ENCODE measurements at regions not wholly inside any gene's neighbourhood (a gene's known extent, or its start where the extent isn't known, plus 50 kb on each side); places are given as distances from the start of the nearest gene placed in this dataset.

DNA sequence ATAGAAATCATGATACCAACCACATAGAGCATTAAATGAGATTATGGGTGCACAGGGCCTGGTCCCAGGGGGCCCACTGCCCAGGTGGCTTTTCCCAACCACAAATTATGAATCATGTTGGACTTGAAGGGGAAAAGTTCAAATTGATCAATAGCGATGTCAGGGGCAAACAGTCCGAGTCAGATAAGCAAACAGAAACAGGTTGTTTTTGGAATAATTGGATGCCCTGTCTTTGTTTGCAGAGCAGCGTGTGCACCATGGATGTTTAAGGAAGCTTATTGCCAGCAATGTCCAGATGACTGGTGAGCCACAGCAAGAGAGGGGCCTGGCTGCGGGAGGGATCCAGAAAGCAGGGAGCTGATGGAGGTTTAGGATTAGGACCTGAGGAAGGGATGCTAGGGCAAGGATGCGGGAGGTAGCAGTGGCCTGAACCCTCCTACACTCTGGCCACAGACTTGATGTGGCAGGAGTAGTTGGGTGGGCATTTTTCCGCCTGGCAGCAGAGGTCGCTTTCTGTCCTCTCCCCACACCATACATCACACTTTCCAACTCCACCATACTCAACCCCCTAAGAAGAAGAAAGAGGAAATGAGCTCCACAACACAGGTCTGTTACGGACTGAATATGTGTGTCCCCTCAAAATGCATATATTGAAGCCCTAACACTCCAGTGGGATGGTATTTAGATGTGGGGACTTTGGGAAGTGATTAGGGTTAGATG is 266.4 kb upstream of the RPL38 start:
- Mint-ChIP-seq H3K36me3 (no peaks in the 10 kb centered on the region), H3K27ac (no peak overlapping the region), H3K27me3 (ENCODE audit: low read depth) (peaks cover 39% of the 10 kb centered on the region), H3K4me1 (peaks cover 6% of the 10 kb centered on the region), H3K4me3 (no peak overlapping the region), H3K9me3 (no peaks in the 10 kb centered on the region)
- DNase-seq (ENCODE audit: low spot score in 2 of 2, unreplicated experiment in 2 of 2) = no peak
- TF ChIP-seq, protein P1, sequence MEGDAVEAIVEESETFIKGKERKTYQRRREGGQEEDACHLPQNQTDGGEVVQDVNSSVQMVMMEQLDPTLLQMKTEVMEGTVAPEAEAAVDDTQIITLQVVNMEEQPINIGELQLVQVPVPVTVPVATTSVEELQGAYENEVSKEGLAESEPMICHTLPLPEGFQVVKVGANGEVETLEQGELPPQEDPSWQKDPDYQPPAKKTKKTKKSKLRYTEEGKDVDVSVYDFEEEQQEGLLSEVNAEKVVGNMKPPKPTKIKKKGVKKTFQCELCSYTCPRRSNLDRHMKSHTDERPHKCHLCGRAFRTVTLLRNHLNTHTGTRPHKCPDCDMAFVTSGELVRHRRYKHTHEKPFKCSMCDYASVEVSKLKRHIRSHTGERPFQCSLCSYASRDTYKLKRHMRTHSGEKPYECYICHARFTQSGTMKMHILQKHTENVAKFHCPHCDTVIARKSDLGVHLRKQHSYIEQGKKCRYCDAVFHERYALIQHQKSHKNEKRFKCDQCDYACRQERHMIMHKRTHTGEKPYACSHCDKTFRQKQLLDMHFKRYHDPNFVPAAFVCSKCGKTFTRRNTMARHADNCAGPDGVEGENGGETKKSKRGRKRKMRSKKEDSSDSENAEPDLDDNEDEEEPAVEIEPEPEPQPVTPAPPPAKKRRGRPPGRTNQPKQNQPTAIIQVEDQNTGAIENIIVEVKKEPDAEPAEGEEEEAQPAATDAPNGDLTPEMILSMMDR (IDR thresholded peaks at IDR 0.05; ENCODE audit: unreplicated experiment) = no peak

DNA sequence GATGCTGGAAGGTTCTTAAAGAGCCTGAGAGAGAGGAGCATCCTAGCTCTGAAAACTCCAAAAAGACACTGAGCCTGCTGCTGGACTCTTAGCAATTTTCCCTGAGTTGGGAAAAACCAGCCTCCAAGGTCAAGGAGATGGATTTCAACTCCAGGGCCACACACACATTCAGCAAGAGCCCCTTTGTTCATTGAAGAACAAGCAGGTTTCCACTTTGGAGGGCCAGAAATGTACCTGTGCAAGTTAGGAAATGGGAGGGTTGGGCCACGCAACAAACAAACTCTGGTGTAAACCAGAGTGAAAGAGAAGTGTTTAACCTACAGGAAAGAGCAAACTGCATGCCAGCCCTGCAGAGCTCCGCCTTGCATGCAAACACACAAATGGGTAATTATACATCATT is 264.8 kb upstream of the RPL38 start:
- H3K4me3 Mint-ChIP-seq = no peak overlapping the region
- peaks cover 39% of the 10 kb centered on the region for H3K27me3 Mint-ChIP-seq (ENCODE audit: low read depth)
- TF ChIP-seq, protein P1 (IDR thresholded peaks at IDR 0.05; ENCODE audit: unreplicated experiment) = no peak
- no peaks in the 10 kb centered on the region for H3K9me3 Mint-ChIP-seq
- H3K4me1 Mint-ChIP-seq = peaks cover 6% of the 10 kb centered on the region
- DNase-seq (ENCODE audit: low spot score in 2 of 2, unreplicated experiment in 2 of 2) = no peak
- no peaks in the 10 kb centered on the region for H3K36me3 Mint-ChIP-seq
- H3K27ac Mint-ChIP-seq = no peak overlapping the region

DNA sequence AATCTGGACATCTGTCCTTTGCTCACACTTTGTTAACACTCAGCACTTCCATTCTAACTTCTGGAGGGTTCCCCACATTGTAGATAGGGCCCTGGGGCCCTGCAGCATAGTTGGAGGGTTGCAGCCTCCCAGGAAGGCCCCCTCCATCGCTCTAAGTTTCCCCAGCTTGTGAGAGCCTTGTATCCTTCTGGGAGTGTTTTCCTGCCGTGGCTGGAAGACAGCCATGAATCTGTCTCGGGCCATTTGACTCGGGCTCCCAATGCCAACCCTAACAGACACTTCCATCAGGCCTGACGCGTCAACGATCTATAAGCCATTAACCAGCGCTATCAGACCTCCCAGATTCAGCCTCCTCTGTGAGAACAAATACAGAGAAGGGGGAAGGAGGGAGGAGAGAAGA is 263.7 kb upstream of the RPL38 start:
- Mint-ChIP-seq H3K27ac (no peak overlapping the region), H3K4me3 (no peak overlapping the region), H3K4me1 (no peaks in the 10 kb centered on the region), H3K9me3 (no peaks in the 10 kb centered on the region), H3K36me3 (no peaks in the 10 kb centered on the region), H3K27me3 (ENCODE audit: low read depth) (peaks cover 45% of the 10 kb centered on the region)
- DNase-seq (ENCODE audit: low spot score in 2 of 2, unreplicated experiment in 2 of 2) = no peak
- TF ChIP-seq, protein P1 (IDR thresholded peaks at IDR 0.05; ENCODE audit: unreplicated experiment) = no peak

- no peak overlapping the region for H3K4me3 Mint-ChIP-seq
- H3K4me1 Mint-ChIP-seq = no peaks in the 10 kb centered on the region
- no peaks in the 10 kb centered on the region for H3K36me3 Mint-ChIP-seq
- no peaks in the 10 kb centered on the region for H3K9me3 Mint-ChIP-seq
- TF ChIP-seq, protein P1 (IDR thresholded peaks at IDR 0.05; ENCODE audit: unreplicated experiment) = no peak
- no peak overlapping the region for H3K27ac Mint-ChIP-seq
- no peak for DNase-seq (ENCODE audit: low spot score in 2 of 2, unreplicated experiment in 2 of 2)
- H3K27me3 Mint-ChIP-seq (ENCODE audit: low read depth) = peaks cover 51% of the 10 kb centered on the region
Measured at GRCh38 chr17:73940511-73940910, 263.0 kb upstream of the RPL38 start.

DNA sequence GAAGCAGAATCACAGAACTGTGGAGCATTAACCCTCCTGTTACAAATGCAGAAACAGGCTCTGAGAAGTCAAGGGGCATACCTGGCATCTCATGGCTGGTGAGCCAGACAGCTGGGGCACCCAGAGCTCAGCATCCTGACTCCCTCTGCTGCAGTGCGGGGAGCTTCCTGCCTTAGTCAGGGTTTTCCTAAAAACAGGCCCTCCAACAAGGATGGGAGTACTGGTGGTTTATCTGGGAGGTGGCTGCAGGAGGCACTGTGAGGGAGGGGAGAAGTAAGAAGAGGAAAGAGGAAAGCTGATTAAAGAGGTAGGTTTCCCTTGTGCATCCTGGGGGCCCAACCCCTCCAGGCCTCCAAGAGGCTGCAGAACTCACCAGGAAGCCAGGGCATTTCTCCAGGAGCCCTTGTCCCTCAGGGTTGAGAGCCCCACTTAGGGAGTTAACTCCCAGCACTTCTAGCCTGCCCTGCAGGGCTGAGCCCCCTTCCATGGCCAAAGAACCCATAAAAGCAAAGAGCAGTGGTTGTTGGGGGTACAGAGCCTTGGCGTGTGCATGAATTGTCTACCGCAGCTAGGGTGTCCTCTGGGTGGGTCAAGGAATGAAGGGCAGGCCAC is 261.5 kb upstream of the RPL38 start:
- DNase-seq (ENCODE audit: low spot score in 2 of 2, unreplicated experiment in 2 of 2) = no peak
- H3K27me3 Mint-ChIP-seq (ENCODE audit: low read depth) = peaks cover 64% of the 10 kb centered on the region
- no peaks in the 10 kb centered on the region for H3K9me3 Mint-ChIP-seq
- TF ChIP-seq, protein P1 (IDR thresholded peaks at IDR 0.05; ENCODE audit: unreplicated experiment) = no peak
- H3K27ac Mint-ChIP-seq = no peak overlapping the region
- H3K4me3 Mint-ChIP-seq = no peak overlapping the region
- H3K36me3 Mint-ChIP-seq = no peaks in the 10 kb centered on the region
- H3K4me1 Mint-ChIP-seq = no peaks in the 10 kb centered on the region
